HUDEP-2 (cell line): ENCODE measurements at regions not wholly inside any gene's neighbourhood (a gene's known extent, or its start where the extent isn't known, plus 50 kb on each side); places are given as distances from the start of the nearest gene placed in this dataset.
A peak's percentile ranks its signal among the peaks of the same experiment; 100 is the strongest.

ENCODE experiments used
- DNase-seq, 76 experiments: peaks; one replicate each; lab custom pipeline; 2025; ENCODE audit not compliant: unreplicated experiment in 76 of 76; lab: John Stamatoyannopoulos, UW

DNA sequence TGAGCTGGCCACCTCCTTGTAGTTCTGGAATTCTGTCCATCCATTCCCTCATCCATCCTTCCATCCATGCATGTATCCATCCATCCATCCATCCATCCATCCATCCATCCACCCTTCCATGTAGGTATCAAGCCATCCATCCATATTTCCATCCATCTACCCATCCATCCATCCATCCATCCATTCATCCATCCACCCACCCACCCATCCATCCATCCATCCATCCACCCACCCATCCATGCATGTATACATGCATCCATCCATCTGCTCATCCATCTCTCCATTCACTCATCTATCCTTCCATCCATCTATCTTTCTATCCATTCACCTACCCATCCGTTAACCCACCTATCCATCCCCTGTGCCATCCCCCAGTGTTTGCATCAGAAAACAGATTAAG lies 153.6 kb upstream of the STX18 start:
- DNase-seq = no peak

DNA sequence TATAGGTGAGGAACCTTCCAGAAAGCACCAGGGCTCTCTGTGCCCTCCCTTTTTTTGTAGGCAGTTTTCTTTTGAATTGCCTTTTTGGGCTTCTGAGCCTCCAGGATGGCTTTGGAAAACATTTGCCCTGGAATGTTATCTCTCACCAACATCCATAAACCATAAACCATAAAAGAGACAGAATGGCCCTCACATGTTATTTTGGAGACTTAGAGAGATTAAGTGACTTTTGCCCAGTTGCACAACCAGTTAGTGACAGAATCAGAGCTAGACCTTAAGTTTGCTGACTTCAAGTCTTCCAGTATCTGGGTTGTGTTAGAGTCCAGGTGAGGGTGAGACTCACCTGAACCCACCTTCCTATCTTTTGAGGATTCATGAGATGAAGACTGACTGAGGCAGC lies 153.0 kb upstream of the STX18 start:
- DNase-seq = no peak

GRCh38 chr4:4694296-4694772 lies 152.5 kb upstream of the STX18 start:
- peak in 1 of 76 experiments; percentile 14 for DNase-seq

GRCh38 chr4:4693755-4694295 lies 152.0 kb upstream of the STX18 start:
- no peak for DNase-seq

DNA sequence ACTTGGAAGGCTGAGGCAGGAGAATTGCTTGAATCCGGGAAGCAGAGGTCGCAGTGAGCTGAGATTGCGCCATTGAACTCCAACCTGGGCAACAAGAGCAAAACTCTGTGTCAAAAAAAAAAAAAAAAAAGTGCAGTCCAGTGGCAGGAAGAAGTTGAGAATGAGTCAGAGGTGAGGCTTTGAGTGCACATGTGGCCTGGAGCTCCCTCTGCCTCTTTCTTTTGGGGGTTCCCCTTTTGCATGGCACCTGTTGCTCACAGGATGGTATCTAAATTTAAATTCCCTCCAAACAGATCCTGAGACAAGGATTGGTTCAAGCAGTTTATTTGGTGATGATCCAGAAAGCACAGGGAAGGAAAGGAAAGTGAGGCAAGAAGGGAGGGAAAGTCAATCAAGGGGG lies 151.4 kb upstream of the STX18 start:
- DNase-seq = no peak

DNA sequence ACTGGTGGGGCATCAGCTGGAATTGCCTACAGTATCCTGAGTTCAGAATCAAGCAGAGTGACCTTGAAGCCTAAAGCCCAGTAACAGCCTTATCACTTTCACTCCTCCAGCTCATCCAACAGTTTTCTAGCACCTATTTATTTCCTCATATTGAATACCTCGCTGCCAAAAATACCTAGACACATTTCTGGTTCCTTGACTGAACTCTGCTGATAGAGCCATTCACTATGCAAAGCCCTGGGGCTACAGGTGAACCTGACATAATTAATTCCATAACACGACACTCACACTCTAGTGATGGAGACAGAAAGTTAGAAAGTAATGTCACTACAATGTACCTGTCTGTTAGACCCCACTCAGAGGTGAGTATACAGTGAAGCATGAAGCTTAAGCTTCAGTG lies 149.0 kb upstream of the STX18 start:
- DNase-seq = no peak

GRCh38 chr4:4689694-4690440 lies 148.0 kb upstream of the STX18 start:
- DNase-seq = no peak

GRCh38 chr4:4687935-4688727 lies 146.3 kb upstream of the STX18 start:
- DNase-seq = no peak

- no peak for DNase-seq
Observed at GRCh38 chr4:4687100-4687499, 145.3 kb upstream of the STX18 start.

- no peak for DNase-seq
Observed at GRCh38 chr4:4685810-4686795, 144.3 kb upstream of the STX18 start.

- DNase-seq = no peak
Observed at GRCh38 chr4:4681653-4682052, 139.8 kb upstream of the STX18 start.

GRCh38 chr4:4680758-4681157 lies 138.9 kb upstream of the STX18 start:
- DNase-seq = no peak

DNA sequence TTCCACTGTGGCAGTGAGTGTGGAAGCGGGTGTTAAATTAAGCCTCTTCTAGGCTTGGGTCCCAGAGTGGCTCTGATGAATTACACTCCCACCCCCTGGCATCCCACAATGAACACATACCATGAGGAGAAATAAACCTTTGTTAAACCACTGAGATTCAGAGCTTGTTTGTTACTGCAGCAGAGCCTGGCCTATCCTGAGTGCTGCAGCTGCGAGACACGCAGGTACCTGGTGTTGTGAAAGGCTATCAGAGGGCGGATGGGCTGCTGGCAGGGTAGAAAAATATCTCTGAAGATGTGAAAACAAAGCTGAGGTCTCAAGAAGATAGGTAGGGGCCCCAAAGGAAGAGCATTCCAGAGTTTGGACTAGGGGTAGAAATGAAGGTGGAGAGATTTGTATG lies 138.4 kb upstream of the STX18 start:
- DNase-seq = no peak

- DNase-seq = peak in 1 of 76 experiments; percentile 2
Observed at GRCh38 chr4:4677556-4678522, 136.0 kb upstream of the STX18 start.

- DNase-seq = no peak
Observed at GRCh38 chr4:4675641-4676040, 133.8 kb upstream of the STX18 start.

DNA sequence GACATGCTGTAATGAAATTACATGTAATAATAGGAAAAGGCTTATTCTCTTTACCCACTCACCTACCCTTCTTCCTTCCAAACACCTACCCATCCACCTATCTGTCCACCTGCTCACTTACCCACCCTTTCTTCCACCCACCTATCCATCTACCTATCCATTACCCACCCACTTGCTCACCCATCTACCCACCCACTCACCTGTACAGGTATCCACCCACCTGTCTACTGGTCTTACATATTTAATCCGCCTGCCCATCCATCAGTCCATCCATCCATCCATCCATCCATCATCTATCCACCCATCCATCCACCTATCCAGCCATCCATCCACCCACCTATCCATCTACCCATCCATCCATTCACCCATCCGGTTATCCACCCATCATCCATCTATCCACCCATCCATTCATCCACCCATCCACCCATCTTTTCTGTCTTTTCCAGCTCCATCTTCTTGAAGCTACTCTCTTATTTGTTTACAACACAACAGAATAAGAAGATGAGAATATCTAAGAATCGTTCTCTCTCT lies 133.3 kb upstream of the STX18 start:
- DNase-seq = no peak

DNA sequence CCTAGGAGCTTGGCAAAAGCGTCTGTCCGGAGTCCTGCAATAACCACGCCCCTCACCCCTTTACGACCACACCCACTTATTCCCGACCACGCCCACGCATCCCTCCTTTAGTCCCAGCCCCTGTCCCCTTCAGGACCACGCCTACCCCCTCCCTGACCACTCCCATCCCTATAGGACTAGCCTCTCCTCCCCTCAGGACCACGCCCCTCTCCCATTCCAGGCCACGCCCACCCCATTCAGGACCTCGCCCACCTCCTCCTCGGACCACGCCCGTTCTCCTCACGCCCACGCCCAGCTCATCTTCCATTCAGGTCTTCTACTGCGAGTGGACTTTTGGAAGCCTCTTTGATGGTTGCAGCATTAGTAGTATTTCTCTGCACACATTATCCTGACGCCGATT lies 131.2 kb upstream of the STX18 start:
- DNase-seq = peak in 50 of 76 experiments; percentile 1 to 66 (median 30)

DNA sequence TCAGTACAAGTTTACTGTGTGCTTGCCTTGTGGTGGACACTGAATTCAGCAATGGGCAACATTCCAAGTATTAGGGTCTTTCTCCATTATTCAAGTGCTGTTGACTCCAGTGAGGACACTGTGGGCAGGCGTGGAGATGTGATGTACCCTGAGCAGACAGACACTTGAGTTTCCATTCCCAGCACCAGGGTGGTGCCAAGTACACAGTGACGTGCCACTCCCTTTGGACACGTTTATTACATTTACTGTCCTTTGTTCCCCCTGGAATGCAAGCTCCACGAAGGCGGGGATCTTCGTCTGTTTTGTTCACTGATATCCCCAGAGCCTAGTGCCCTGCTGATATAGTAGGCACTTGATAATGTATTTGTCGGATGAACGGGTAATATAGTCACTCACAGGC lies 130.6 kb upstream of the STX18 start:
- no peak for DNase-seq

DNA sequence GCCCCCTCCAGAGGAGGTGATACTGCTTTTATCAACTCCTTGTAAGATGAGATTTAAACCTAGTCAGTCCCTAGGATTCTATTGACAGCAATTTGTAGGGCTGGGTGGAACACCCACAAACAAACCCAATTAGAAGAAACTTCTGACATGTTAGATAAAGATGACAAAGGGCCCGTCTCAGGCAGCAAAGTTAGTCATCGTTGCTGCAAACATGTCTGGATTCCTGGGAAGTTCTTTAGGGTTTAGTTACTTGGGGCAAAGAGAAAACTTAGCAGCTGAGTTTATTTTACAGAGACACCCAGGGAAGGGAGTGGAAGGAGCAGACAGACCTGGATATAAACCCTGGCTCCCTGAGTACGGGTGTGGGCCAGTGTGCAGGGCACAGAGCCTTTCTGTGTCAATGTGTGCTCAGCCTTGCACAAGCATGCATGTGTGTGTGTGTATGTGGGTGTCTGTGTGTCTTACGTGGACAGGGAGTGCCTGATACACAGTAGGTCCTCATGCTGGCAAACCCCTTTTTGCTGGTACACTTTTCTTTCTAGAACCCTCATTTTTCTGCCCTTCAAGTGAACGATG lies 130.0 kb upstream of the STX18 start:
- no peak for DNase-seq
